ENCODE measurements at regions not wholly inside any gene's neighbourhood (a gene's known extent, or its start where the extent isn't known, plus 50 kb on each side); places are given as distances from the start of the nearest gene placed in this dataset.

GRCh38 chr6:115767931-115768330 is 292.8 kb downstream of the FRK start:
- Histone ChIP-seq H4K20me1 (ENCODE audit: insufficient read depth, low read length) (no peaks in the 10 kb centered on the region), H2AFZ (ENCODE audit: insufficient read depth, low read depth, low read length, poor library complexity, severe bottlenecking) (no peak overlapping the region), H3K27me3 (ENCODE audit: control insufficient read depth in 2 of 2, insufficient read depth in 2 of 2, low read length in 2 of 2) (no peaks in the 10 kb centered on the region), H3K9ac (ENCODE audit: insufficient read depth, low read length, poor library complexity, severe bottlenecking) (no peak overlapping the region), H3K4me2 (replicated peaks; ENCODE audit: extremely low read depth, low read length, poor library complexity, severe bottlenecking) (no peak overlapping the region), H3K79me2 (ENCODE audit: insufficient read depth, low read length) (no peaks in the 10 kb centered on the region), H3K4me1 (ENCODE audit: control insufficient read depth in 1 of 2, insufficient read depth in 2 of 2, low read length in 2 of 2) (no peaks in the 10 kb centered on the region), H3K27ac (ENCODE audit: low read depth in 1 of 2, low read length in 2 of 2) (no peak overlapping the region), H3K4me3 (replicated peaks in 1 of 3; ENCODE audit: low read depth in 2 of 3, low read length in 3 of 3) (no peak overlapping the region), H3K36me3 (replicated peaks in 1 of 2; ENCODE audit: control insufficient read depth in 1 of 2, insufficient read depth in 2 of 2, low read length in 2 of 2) (no peaks in the 10 kb centered on the region), H3K9me3 (replicated peaks in 1 of 2; ENCODE audit: control insufficient read depth in 1 of 2, insufficient read depth in 1 of 2, low read length in 2 of 2) (peaks cover 0 to 3% of the 10 kb centered on the region in 2 donors)
- WGBS (ENCODE audit: insufficient coverage) = no CpG with 5 or more reads among the region's 1 CpG
- no peak overlapping the region for H3K4me3 Mint-ChIP-seq
- H3K27ac Mint-ChIP-seq = no peak overlapping the region
- H3K27me3 Mint-ChIP-seq (ENCODE audit: low read depth in 3 of 3) = peaks cover 0 to 1% (median 0%) of the 10 kb centered on the region in 3 donors
- peaks cover 0 to 7% (median 3%) of the 10 kb centered on the region in 7 donors for H3K9me3 Mint-ChIP-seq
- intact Hi-C loops (cut with micrococcal nuclease) = no loop called here
- no peaks in the 10 kb centered on the region for H3K36me3 Mint-ChIP-seq
- TF ChIP-seq CTCF (IDR thresholded peaks at IDR 0.05) = no peak
- H3K4me1 Mint-ChIP-seq = no peaks in the 10 kb centered on the region
- DNase-seq = no peak

GRCh38 chr6:115766745-115767462 is 293.8 kb downstream of the FRK start:
- no peaks in the 10 kb centered on the region for H3K79me2 ChIP-seq (ENCODE audit: insufficient read depth, low read length)
- peaks cover 0 to 3% of the 10 kb centered on the region in 2 donors for H3K9me3 ChIP-seq (replicated peaks in 1 of 2; ENCODE audit: control insufficient read depth in 1 of 2, insufficient read depth in 1 of 2, low read length in 2 of 2)
- Mint-ChIP-seq H3K27me3 (ENCODE audit: low read depth in 3 of 3) (peaks cover 0 to 1% (median 0%) of the 10 kb centered on the region in 3 donors), H3K27ac (peak overlapping the region in 1 of 7 donors; percentile 4), H3K4me1 (no peaks in the 10 kb centered on the region), H3K9me3 (peaks cover 0 to 7% (median 5%) of the 10 kb centered on the region in 7 donors), H3K4me3 (no peak overlapping the region), H3K36me3 (no peaks in the 10 kb centered on the region)
- H3K4me3 ChIP-seq (replicated peaks in 1 of 3; ENCODE audit: low read depth in 2 of 3, low read length in 3 of 3) = no peak overlapping the region
- 83% methylated on average over 1 of the region's 5 CpGs for WGBS (ENCODE audit: insufficient coverage)
- no peak for DNase-seq
- no peak for TF ChIP-seq CTCF (IDR thresholded peaks at IDR 0.05)
- H3K27ac ChIP-seq (ENCODE audit: low read depth in 1 of 2, low read length in 2 of 2) = no peak overlapping the region
- no peaks in the 10 kb centered on the region for H3K36me3 ChIP-seq (replicated peaks in 1 of 2; ENCODE audit: control insufficient read depth in 1 of 2, insufficient read depth in 2 of 2, low read length in 2 of 2)
- no peak overlapping the region for H3K9ac ChIP-seq (ENCODE audit: insufficient read depth, low read length, poor library complexity, severe bottlenecking)
- H3K27me3 ChIP-seq (ENCODE audit: control insufficient read depth in 2 of 2, insufficient read depth in 2 of 2, low read length in 2 of 2) = no peaks in the 10 kb centered on the region
- no peak overlapping the region for H2AFZ ChIP-seq (ENCODE audit: insufficient read depth, low read depth, low read length, poor library complexity, severe bottlenecking)
- H3K4me2 ChIP-seq (replicated peaks; ENCODE audit: extremely low read depth, low read length, poor library complexity, severe bottlenecking) = no peak overlapping the region
- no peaks in the 10 kb centered on the region for H3K4me1 ChIP-seq (ENCODE audit: control insufficient read depth in 1 of 2, insufficient read depth in 2 of 2, low read length in 2 of 2)
- intact Hi-C loops (cut with micrococcal nuclease) = no loop called here
- no peaks in the 10 kb centered on the region for H4K20me1 ChIP-seq (ENCODE audit: insufficient read depth, low read length)
